DND-41 (cell line): ENCODE measurements at regions not wholly inside any gene's neighbourhood (a gene's known extent, or its start where the extent isn't known, plus 50 kb on each side); places are given as distances from the start of the nearest gene placed in this dataset.

ENCODE experiments used
- ATAC-seq: fragments of 200-7000 bp; cut with Tn5 transposase; 3 replicates; pipeline ENCODE4 v1.9.1; 2021; ENCODE audit warnings: low read depth; ENCODE audit not compliant: insufficient read depth
- DNase-seq: peaks from one replicate; pipeline ENCODE4 v3.0.0-alpha.2; 2020
- H2AFZ ChIP-seq: 2 replicates; pipeline ENCODE4 v1.6.0; 2012; ENCODE audit warnings: low read depth, low read length
- H3K27ac ChIP-seq: 2 replicates; pipeline ENCODE4 v1.5.1; 2012; ENCODE audit warnings: low read length, inconsistent platforms
- H3K27me3 ChIP-seq: fragments of 200-600 bp; sonication (generic); 2 replicates; pipeline ENCODE4 v1.6.0; 2012; ENCODE audit warnings: low read length, mild to moderate bottlenecking, inconsistent platforms; ENCODE audit not compliant: insufficient read depth, poor library complexity
- H3K36me3 ChIP-seq: 2 replicates; pipeline ENCODE4 v1.5.1; 2012; ENCODE audit warnings: low read length, inconsistent platforms; ENCODE audit not compliant: insufficient read depth
- H3K4me1 ChIP-seq: 2 replicates; pipeline ENCODE4 v1.5.1; 2012; ENCODE audit warnings: mild to moderate bottlenecking, low read length; ENCODE audit not compliant: insufficient read depth
- H3K4me2 ChIP-seq: 2 replicates; pipeline ENCODE4 v1.6.0; 2012; ENCODE audit warnings: mild to moderate bottlenecking, moderate library complexity, low read length, inconsistent platforms; ENCODE audit not compliant: insufficient read depth
- H3K4me3 ChIP-seq, 2 experiments: fragments of 200-600 bp in 1 of 2; shearing (Covaris generic) in 1 of 2; 2 replicates each; pipeline ENCODE4 v1.5.1; 2012 to 2016; ENCODE audit warnings: inconsistent platforms in 2 of 2, low read length in 2 of 2, mild to moderate bottlenecking in 2 of 2, low read depth in 1 of 2, moderate library complexity in 1 of 2
- H3K79me2 ChIP-seq: 2 replicates; pipeline ENCODE4 v1.6.0; 2012; ENCODE audit warnings: low read length, inconsistent platforms; ENCODE audit not compliant: insufficient read depth
- H3K9ac ChIP-seq: 2 replicates; pipeline ENCODE4 v1.6.0; 2012; ENCODE audit warnings: low read depth, mild to moderate bottlenecking, inconsistent platforms, low read length, moderate library complexity
- H3K9me3 ChIP-seq: 2 replicates; pipeline ENCODE4 v1.5.1; 2012; ENCODE audit warnings: low read length, moderate library complexity, mild to moderate bottlenecking, inconsistent platforms; ENCODE audit not compliant: insufficient read depth, severe bottlenecking
- H4K20me1 ChIP-seq: 2 replicates; pipeline ENCODE4 v1.6.0; 2012; ENCODE audit warnings: low read length; ENCODE audit not compliant: insufficient read depth
- CTCF ChIP-seq: IDR thresholded peaks from 2 replicates; pipeline ENCODE4 v1.5.1; 2012; ENCODE audit warnings: borderline replicate concordance, low read length, moderate library complexity, mild to moderate bottlenecking; ENCODE audit not compliant: poor library complexity, severe bottlenecking; ENCODE audit errors: extremely low read depth
- EZH2 ChIP-seq: IDR thresholded peaks from 3 replicates; pipeline ENCODE4 v1.6.1; 2012; ENCODE audit warnings: borderline replicate concordance, low read depth, mild to moderate bottlenecking, moderate library complexity, low read length, inconsistent platforms; ENCODE audit not compliant: severe bottlenecking

- TF ChIP-seq EZH2 (no peak), CTCF (no peak)
- Histone ChIP-seq H3K4me3 (no peak overlapping the region), H4K20me1 (no peaks in the 10 kb centered on the region), H3K36me3 (no peaks in the 10 kb centered on the region), H2AFZ (no peak overlapping the region), H3K9me3 (no peaks in the 10 kb centered on the region), H3K9ac (no peak overlapping the region), H3K4me2 (no peak overlapping the region), H3K27me3 (no peaks in the 10 kb centered on the region), H3K27ac (no peak overlapping the region), H3K79me2 (no peaks in the 10 kb centered on the region), H3K4me1 (no peaks in the 10 kb centered on the region)
- ATAC-seq (no peak), DNase-seq (no peak)
Measured at GRCh38 chr22:47617186-47617585, 854.7 kb downstream of the TBC1D22A start.

- TF ChIP-seq CTCF (no peak), EZH2 (no peak)
- Histone ChIP-seq H3K27me3 (no peaks in the 10 kb centered on the region), H3K9me3 (no peaks in the 10 kb centered on the region), H3K4me1 (no peaks in the 10 kb centered on the region), H3K27ac (no peak overlapping the region), H3K4me3 (no peak overlapping the region), H3K4me2 (no peak overlapping the region), H3K79me2 (no peaks in the 10 kb centered on the region), H2AFZ (no peak overlapping the region), H4K20me1 (no peaks in the 10 kb centered on the region), H3K9ac (no peak overlapping the region), H3K36me3 (no peaks in the 10 kb centered on the region)
- ATAC-seq = no peak
- DNase-seq = no peak
Measured at GRCh38 chr22:47616396-47617020, 854.1 kb downstream of the TBC1D22A start.

- no peak for TF ChIP-seq EZH2
- no peak for TF ChIP-seq CTCF
- ATAC-seq (no peak), DNase-seq (no peak)
- Histone ChIP-seq H3K4me2 (no peak overlapping the region), H4K20me1 (no peaks in the 10 kb centered on the region), H3K4me1 (no peaks in the 10 kb centered on the region), H3K4me3 (no peak overlapping the region), H3K79me2 (no peaks in the 10 kb centered on the region), H3K27ac (no peak overlapping the region), H2AFZ (no peak overlapping the region), H3K9me3 (no peaks in the 10 kb centered on the region), H3K36me3 (no peaks in the 10 kb centered on the region), H3K9ac (no peak overlapping the region), H3K27me3 (no peaks in the 10 kb centered on the region)
Measured at GRCh38 chr22:47615051-47615450, 852.6 kb downstream of the TBC1D22A start.
